ENCODE measurements at regions not wholly inside any gene's neighbourhood (a gene's known extent, or its start where the extent isn't known, plus 50 kb on each side); places are given as distances from the start of the nearest gene placed in this dataset.

GRCh38 chr13:34310539-34310938, 492.6 kb downstream of the RFC3 start:
- TF ChIP-seq CTCF (IDR thresholded peaks at IDR 0.05; ENCODE audit: borderline replicate concordance, extremely low read depth, low read length, poor library complexity, severe bottlenecking) (no peak), EZH2 (IDR thresholded peaks at IDR 0.05; ENCODE audit: borderline replicate concordance, low read depth, low read length, severe bottlenecking) (no peak)

Data from DND-41 (cell line).